ENCODE measurements at regions not wholly inside any gene's neighbourhood (a gene's known extent, or its start where the extent isn't known, plus 50 kb on each side); places are given as distances from the start of the nearest gene placed in this dataset.

- no peak for TF ChIP-seq CTCF (conservative IDR thresholded peaks at IDR 0.05; ENCODE audit: low read depth in 2 of 2)
- TF ChIP-seq ZNF114 (CRISPR knock-in tag; IDR thresholded peaks at IDR 0.05), result no peak
Observed at GRCh38 chr4:135185256-135185655, 983.7 kb upstream of the PABPC4L start (continued).

DNA sequence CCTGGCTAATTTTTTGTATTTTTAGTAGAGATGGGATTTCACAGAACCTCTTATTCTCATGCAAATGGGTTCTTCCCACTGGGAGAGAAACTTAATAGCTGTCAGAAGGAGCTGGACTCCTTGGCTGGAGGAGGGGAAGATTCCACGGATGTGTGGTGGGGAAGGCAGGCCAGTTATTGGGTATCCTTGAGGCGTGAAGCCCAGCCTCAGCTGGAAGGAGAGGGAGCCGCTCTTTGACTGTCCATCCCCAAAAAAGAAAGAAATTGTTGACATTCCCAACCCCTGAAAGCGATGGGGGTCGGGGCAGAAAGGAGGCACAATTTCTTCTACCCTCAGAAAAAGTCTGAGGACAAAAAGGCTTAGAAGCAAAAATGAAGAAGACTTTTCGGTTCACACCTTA lies 983.1 kb upstream of the PABPC4L start:
- DNase-seq (ENCODE audit: low spot score) (peak; percentile 44), ATAC-seq (peak; percentile 61)
- no peaks in the 10 kb centered on the region for H3K36me3 ChIP-seq (ENCODE audit: insufficient read depth)
- no peaks in the 10 kb centered on the region for H3K27me3 ChIP-seq (ENCODE audit: insufficient read depth)
- Mint-ChIP-seq H3K36me3 (ENCODE audit: low read depth) (peaks cover 37% of the 10 kb centered on the region), H3K4me1 (peaks cover 29% of the 10 kb centered on the region), H3K27me3 (ENCODE audit: insufficient read depth, low read depth, poor library complexity) (peaks cover 10% of the 10 kb centered on the region), H3K9me3 (peaks cover 39% of the 10 kb centered on the region), H3K4me3 (no peak overlapping the region), H3K27ac (peak overlapping the region; percentile 95)
- H4K20me1 ChIP-seq (replicated peaks; ENCODE audit: insufficient read depth), result no peaks in the 10 kb centered on the region
- peak overlapping the region; percentile 39 for H3K4me2 ChIP-seq
- H3K9me2 ChIP-seq (ENCODE audit: insufficient read depth), result no peaks in the 10 kb centered on the region
- H3K4me1 ChIP-seq (ENCODE audit: insufficient read depth), result peaks cover 27% of the 10 kb centered on the region
- H3F3A ChIP-seq (replicated peaks; ENCODE audit: low read depth), result no peaks in the 10 kb centered on the region
- TF ChIP-seq EZH2 (IDR thresholded peaks at IDR 0.05; ENCODE audit: low read depth, unreplicated experiment), result no peak
- 0 out of 2 replicates have a peak, but pooled peaks have one; percentile 51 for TF ChIP-seq ZNF114 (CRISPR knock-in tag; IDR thresholded peaks at IDR 0.05)
- H3K79me2 ChIP-seq (replicated peaks; ENCODE audit: insufficient read depth), result no peaks in the 10 kb centered on the region
- H2AFZ ChIP-seq, result no peak overlapping the region
- no peak overlapping the region for H3K4me3 ChIP-seq
- H3K27ac ChIP-seq (ENCODE audit: low read depth), result peak overlapping the region; percentile 98

- Mint-ChIP-seq H3K4me1 (no peaks in the 10 kb centered on the region), H3K4me3 (no peak overlapping the region), H3K27me3 (ENCODE audit: insufficient read depth, low read depth, poor library complexity) (no peaks in the 10 kb centered on the region), H3K36me3 (ENCODE audit: low read depth) (peaks cover 32% of the 10 kb centered on the region), H3K27ac (no peak overlapping the region), H3K9me3 (peaks cover 32% of the 10 kb centered on the region)
- DNase-seq (ENCODE audit: low spot score) (peak; percentile 7), ATAC-seq (no peak)
- no peaks in the 10 kb centered on the region for H3K36me3 ChIP-seq (ENCODE audit: insufficient read depth)
- no peaks in the 10 kb centered on the region for H3K4me1 ChIP-seq (ENCODE audit: insufficient read depth)
- no peak overlapping the region for H3K4me3 ChIP-seq
- TF ChIP-seq ZNF462 (CRISPR knock-in tag; IDR thresholded peaks at IDR 0.05), result no peak
- TF ChIP-seq EZH2phosphoT487 (IDR thresholded peaks at IDR 0.05; ENCODE audit: unreplicated experiment), result no peak
- no peak for TF ChIP-seq ZNF114 (CRISPR knock-in tag; IDR thresholded peaks at IDR 0.05)
- TF ChIP-seq, protein P1, sequence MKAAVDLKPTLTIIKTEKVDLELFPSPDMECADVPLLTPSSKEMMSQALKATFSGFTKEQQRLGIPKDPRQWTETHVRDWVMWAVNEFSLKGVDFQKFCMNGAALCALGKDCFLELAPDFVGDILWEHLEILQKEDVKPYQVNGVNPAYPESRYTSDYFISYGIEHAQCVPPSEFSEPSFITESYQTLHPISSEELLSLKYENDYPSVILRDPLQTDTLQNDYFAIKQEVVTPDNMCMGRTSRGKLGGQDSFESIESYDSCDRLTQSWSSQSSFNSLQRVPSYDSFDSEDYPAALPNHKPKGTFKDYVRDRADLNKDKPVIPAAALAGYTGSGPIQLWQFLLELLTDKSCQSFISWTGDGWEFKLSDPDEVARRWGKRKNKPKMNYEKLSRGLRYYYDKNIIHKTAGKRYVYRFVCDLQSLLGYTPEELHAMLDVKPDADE (IDR thresholded peaks at IDR 0.05), result no peak
- no peak for TF ChIP-seq JUNB (IDR thresholded peaks at IDR 0.05; ENCODE audit: unreplicated experiment)
- no peak for TF ChIP-seq EZH2 (IDR thresholded peaks at IDR 0.05; ENCODE audit: low read depth, unreplicated experiment)
- no peak for TF ChIP-seq CTCF (conservative IDR thresholded peaks at IDR 0.05; ENCODE audit: low read depth in 2 of 2)
- TF ChIP-seq POLR2AphosphoS5 (IDR thresholded peaks at IDR 0.05; ENCODE audit: low read depth), result no peak
- H3F3A ChIP-seq (replicated peaks; ENCODE audit: low read depth), result no peaks in the 10 kb centered on the region
- no peak overlapping the region for H3K4me2 ChIP-seq
- no peaks in the 10 kb centered on the region for H3K27me3 ChIP-seq (ENCODE audit: insufficient read depth)
- no peaks in the 10 kb centered on the region for H4K20me1 ChIP-seq (replicated peaks; ENCODE audit: insufficient read depth)
- H3K79me2 ChIP-seq (replicated peaks; ENCODE audit: insufficient read depth), result no peaks in the 10 kb centered on the region
- no peak overlapping the region for H2AFZ ChIP-seq
- H3K27ac ChIP-seq (ENCODE audit: low read depth), result no peak overlapping the region
- no peaks in the 10 kb centered on the region for H3K9me2 ChIP-seq (ENCODE audit: insufficient read depth)
Observed at GRCh38 chr4:135177321-135177720, 975.7 kb upstream of the PABPC4L start.
